ENCODE measurements at regions not wholly inside any gene's neighbourhood (a gene's known extent, or its start where the extent isn't known, plus 50 kb on each side); places are given as distances from the start of the nearest gene placed in this dataset.

- TF ChIP-seq, protein P1, sequence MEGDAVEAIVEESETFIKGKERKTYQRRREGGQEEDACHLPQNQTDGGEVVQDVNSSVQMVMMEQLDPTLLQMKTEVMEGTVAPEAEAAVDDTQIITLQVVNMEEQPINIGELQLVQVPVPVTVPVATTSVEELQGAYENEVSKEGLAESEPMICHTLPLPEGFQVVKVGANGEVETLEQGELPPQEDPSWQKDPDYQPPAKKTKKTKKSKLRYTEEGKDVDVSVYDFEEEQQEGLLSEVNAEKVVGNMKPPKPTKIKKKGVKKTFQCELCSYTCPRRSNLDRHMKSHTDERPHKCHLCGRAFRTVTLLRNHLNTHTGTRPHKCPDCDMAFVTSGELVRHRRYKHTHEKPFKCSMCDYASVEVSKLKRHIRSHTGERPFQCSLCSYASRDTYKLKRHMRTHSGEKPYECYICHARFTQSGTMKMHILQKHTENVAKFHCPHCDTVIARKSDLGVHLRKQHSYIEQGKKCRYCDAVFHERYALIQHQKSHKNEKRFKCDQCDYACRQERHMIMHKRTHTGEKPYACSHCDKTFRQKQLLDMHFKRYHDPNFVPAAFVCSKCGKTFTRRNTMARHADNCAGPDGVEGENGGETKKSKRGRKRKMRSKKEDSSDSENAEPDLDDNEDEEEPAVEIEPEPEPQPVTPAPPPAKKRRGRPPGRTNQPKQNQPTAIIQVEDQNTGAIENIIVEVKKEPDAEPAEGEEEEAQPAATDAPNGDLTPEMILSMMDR (IDR thresholded peaks at IDR 0.05; ENCODE audit: extremely low read depth in 1 of 2, insufficient read depth in 1 of 2, low read depth in 1 of 2, low read length in 2 of 2): peak; percentile 20 to 42
- no peak for TF ChIP-seq POLR2A (IDR thresholded peaks at IDR 0.05; ENCODE audit: low read depth, low read length)
- TF ChIP-seq EZH2 (IDR thresholded peaks at IDR 0.05; ENCODE audit: borderline replicate concordance, low read depth, low read length, severe bottlenecking): no peak
Measured at GRCh38 chr4:133483600-133484246, 334.6 kb downstream of the PCDH10 start.
